ENCODE measurements at regions not wholly inside any gene's neighbourhood (a gene's known extent, or its start where the extent isn't known, plus 50 kb on each side); places are given as distances from the start of the nearest gene placed in this dataset.
A peak's percentile ranks its signal among the peaks of the same experiment; 100 is the strongest.

- no peak for DNase-seq
- in situ Hi-C loops (cut with HindIII; ENCODE audit: low pct_ligation_motif_present, low pct_unique_long_range_greater_than_20kb, low sequenced_read_pairs), result no loop called here
Observed at GRCh38 chr20:7728338-7728737, 211.9 kb downstream of the HAO1 start.

DNA sequence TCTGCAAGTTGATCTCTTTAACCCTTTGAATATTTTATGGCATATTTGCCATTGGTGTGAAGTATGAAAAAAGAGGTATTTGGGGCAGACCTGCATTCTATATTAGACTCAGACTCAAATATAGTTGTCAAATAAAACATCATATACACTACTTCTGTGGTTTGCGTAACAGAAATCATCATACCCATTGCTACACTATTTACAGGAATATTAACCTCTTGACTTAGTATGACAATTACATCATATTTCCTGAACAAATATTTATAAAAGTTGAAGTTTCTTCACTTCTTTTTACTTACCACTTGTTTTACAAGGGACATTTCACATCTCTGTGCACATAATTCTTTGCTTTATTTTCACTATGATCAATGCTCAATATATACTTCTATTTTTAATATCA is 206.0 kb downstream of the HAO1 start:
- no peak for DNase-seq
- in situ Hi-C loops (cut with HindIII; ENCODE audit: low pct_ligation_motif_present, low pct_unique_long_range_greater_than_20kb, low sequenced_read_pairs), result no loop called here

GRCh38 chr20:7736336-7736735 is 203.9 kb downstream of the HAO1 start:
- in situ Hi-C loops (cut with HindIII; ENCODE audit: low pct_ligation_motif_present, low pct_unique_long_range_greater_than_20kb, low sequenced_read_pairs), result no loop called here
- no peak for DNase-seq

DNA sequence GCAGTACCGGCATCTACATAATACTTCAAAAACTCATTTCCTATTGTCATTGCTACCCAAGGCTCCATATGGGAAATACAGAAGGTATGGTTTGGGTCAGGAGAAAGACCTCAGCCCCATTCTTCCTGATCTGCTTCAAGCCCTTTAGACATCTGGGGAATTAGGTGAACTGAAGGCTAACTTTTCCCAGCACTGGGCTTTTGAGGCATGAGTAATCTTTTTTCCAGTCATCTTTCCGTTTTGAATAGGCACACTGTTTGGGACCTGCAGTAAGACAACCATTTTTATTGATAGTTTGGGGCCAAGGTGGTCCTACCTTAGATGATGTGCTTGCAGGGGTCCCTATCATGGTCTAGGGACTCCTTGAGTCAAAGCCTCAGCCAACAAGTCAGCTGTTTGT is 198.4 kb downstream of the HAO1 start:
- in situ Hi-C loops (cut with HindIII; ENCODE audit: low pct_ligation_motif_present, low pct_unique_long_range_greater_than_20kb, low sequenced_read_pairs), result no loop called here
- DNase-seq, result no peak

GRCh38 chr20:7742479-7742878 is 197.8 kb downstream of the HAO1 start:
- in situ Hi-C loops (cut with HindIII; ENCODE audit: low pct_ligation_motif_present, low pct_unique_long_range_greater_than_20kb, low sequenced_read_pairs), result no loop called here
- no peak for DNase-seq

DNA sequence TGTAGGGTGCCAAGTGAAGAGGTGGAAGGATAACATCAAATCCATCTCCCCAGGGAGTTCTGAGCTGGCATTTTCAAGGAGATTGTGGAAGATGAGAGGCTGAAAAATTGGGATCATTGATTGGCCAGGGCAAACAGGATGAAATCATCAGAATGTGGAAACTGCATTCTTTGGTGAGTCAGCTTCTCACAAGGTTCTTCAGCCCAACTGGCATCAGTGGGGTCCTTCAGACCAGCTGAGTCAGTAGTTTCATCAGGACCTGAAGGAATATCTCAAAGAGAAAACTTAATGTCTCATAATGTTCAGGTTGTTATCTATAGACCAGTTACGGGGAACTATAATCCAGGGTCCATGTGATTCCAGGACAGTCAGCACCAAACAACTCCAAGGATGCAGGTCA is 195.8 kb downstream of the HAO1 start:
- DNase-seq, result peak; percentile 41

GRCh38 chr20:7748624-7749023 is 191.6 kb downstream of the HAO1 start:
- in situ Hi-C loops (cut with HindIII; ENCODE audit: low pct_ligation_motif_present, low pct_unique_long_range_greater_than_20kb, low sequenced_read_pairs), result no loop called here
- DNase-seq, result no peak

More for the DNA sequence above, 195.8 kb downstream of the HAO1 start:
- in situ Hi-C loops (cut with HindIII; ENCODE audit: low pct_ligation_motif_present, low pct_unique_long_range_greater_than_20kb, low sequenced_read_pairs), result no loop called here

DNA sequence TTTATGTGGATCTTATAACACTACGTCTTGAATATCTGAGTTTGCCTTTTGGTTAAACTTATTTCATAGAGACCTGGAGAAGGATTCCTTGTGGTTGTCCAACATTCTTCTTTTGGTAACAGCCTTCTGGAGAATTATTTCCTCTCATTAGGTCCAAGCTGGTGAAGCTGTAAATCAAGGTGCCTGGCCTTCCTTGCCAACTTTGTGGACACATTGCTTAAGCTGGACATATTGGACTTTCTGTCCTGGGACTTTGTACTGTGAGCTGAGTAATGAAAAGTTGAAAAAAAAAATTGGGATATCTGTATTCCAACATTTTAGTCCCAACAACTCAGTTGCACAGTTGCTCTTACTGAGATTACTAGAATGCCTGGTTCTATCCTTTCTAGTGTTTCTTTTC is 186.2 kb downstream of the HAO1 start:
- DNase-seq, result no peak
- in situ Hi-C loops (cut with HindIII; ENCODE audit: low pct_ligation_motif_present, low pct_unique_long_range_greater_than_20kb, low sequenced_read_pairs), result no loop called here

- no peak for DNase-seq
- in situ Hi-C loops (cut with HindIII; ENCODE audit: low pct_ligation_motif_present, low pct_unique_long_range_greater_than_20kb, low sequenced_read_pairs), result no loop called here
Observed at GRCh38 chr20:7758406-7758805, 181.9 kb downstream of the HAO1 start.

- in situ Hi-C loops (cut with HindIII; ENCODE audit: low pct_ligation_motif_present, low pct_unique_long_range_greater_than_20kb, low sequenced_read_pairs), result no loop called here
- DNase-seq, result no peak
Observed at GRCh38 chr20:7760247-7761031, 179.8 kb downstream of the HAO1 start.

GRCh38 chr20:7765221-7765620 is 175.0 kb downstream of the HAO1 start:
- DNase-seq, result no peak
- in situ Hi-C loops (cut with HindIII; ENCODE audit: low pct_ligation_motif_present, low pct_unique_long_range_greater_than_20kb, low sequenced_read_pairs), result no loop called here

DNA sequence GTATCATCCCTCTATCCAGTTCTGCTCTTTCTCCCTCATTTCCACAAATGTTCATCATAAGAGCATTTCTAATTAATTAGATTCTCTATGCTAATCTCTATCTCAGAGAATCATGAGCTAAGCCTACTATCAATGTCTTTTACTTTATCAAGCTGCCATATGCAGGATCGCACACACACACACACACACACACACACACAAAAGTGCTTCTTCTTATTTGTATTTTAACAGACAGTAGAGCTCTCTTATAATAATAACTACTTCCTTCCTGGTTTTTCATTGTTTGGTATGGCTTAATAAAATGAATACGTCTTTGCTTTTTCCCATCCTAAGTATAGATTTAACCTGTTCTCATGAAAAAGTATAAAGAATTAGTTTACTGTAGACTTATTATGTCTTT is 170.2 kb downstream of the HAO1 start:
- DNase-seq, result no peak
- in situ Hi-C loops (cut with HindIII; ENCODE audit: low pct_ligation_motif_present, low pct_unique_long_range_greater_than_20kb, low sequenced_read_pairs), result no loop called here

- DNase-seq, result no peak
- in situ Hi-C loops (cut with HindIII; ENCODE audit: low pct_ligation_motif_present, low pct_unique_long_range_greater_than_20kb, low sequenced_read_pairs), result no loop called here
Observed at GRCh38 chr20:7770578-7770977, 169.7 kb downstream of the HAO1 start.

- DNase-seq, result no peak
- in situ Hi-C loops (cut with HindIII; ENCODE audit: low pct_ligation_motif_present, low pct_unique_long_range_greater_than_20kb, low sequenced_read_pairs), result no loop called here
Observed at GRCh38 chr20:7772371-7772770, 167.9 kb downstream of the HAO1 start.

DNA sequence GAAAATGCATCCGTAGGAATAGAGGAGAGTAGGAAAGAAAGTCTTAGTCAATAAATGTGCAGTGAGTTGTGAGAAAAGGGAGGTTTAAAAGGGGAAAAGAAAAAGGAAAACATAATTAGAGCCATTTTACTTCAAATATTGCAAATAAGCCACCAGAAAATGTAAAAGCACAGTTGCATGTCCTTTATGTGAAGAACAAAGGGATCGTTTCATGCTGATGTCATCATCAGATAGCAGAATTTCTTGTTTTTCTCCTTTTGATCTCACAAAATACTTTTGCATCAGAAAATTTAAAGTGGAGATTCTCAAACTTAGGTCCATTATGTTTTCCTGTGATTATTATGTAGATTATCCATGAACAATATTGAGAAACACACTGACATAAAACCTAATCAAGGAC is 166.7 kb downstream of the HAO1 start:
- in situ Hi-C loops (cut with HindIII; ENCODE audit: low pct_ligation_motif_present, low pct_unique_long_range_greater_than_20kb, low sequenced_read_pairs), result no loop called here
- no peak for DNase-seq

DNA sequence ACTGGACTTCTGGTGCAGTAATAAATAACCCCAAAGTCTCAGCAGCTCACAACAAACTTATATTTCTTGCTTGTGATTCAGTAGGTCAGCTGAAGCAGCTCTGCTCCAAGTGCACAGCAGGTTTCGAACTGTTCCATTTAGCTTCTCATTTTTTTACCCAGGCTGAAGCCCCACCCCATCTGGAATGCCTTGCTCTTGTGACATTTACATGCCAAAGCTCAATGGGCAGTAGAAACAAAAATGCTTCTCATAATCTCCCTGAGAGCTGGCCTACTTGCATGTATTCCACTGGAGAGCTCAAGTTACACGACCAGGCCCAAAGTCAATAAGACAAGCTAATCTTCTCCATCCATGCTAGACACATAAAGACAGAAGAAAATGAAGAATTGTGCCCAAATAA is 165.2 kb downstream of the HAO1 start:
- DNase-seq, result no peak
- in situ Hi-C loops (cut with HindIII; ENCODE audit: low pct_ligation_motif_present, low pct_unique_long_range_greater_than_20kb, low sequenced_read_pairs), result no loop called here

DNA sequence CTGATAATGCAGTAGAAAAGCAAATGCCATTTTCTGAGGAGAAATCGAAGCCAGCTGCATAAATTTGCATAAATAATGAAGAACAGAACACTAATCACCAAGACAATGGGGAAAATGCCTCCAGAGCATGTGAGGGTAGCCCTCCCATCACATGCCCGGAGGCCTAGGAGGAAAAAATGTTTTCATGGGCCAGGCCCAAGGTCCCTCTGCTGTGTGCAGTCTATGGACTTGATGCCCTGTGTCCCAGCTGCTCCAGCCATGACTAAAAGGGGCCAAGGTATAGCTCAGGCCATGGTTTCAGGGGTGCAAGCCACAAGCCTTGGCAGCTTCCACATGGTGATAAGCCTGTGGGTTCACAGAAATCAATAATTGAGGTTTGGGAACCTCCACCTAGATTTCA is 164.1 kb downstream of the HAO1 start:
- no peak for DNase-seq
- in situ Hi-C loops (cut with HindIII; ENCODE audit: low pct_ligation_motif_present, low pct_unique_long_range_greater_than_20kb, low sequenced_read_pairs), result no loop called here

- in situ Hi-C loops (cut with HindIII; ENCODE audit: low pct_ligation_motif_present, low pct_unique_long_range_greater_than_20kb, low sequenced_read_pairs), result no loop called here
Observed at GRCh38 chr20:7790189-7790588, 150.1 kb downstream of the HAO1 start.

GRCh38 chr20:7792150-7792869 is 147.9 kb downstream of the HAO1 start:
- in situ Hi-C loops (cut with HindIII; ENCODE audit: low pct_ligation_motif_present, low pct_unique_long_range_greater_than_20kb, low sequenced_read_pairs), result no loop called here
- DNase-seq, result no peak

More at GRCh38 chr20:7790189-7790588, 150.1 kb downstream of the HAO1 start:
- no peak for DNase-seq

DNA sequence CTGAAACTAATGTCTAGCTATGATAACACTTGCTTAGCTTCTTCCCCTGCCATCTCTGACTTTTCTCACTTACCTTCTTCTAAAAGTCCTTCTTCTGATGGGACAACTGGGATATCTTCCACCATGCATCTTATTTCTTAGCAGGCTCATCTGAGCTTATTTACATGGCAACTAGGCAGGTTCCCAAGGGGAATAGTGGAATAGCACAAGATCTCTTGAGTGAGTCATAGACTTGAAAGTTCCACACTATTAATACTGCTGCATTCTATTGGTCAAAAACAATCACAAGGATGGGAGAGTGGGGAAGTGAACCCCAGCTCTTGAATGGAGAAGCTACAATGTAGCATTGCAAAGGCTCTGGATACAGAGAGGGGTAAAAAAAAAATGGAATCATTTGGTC is 142.1 kb downstream of the HAO1 start:
- in situ Hi-C loops (cut with HindIII; ENCODE audit: low pct_ligation_motif_present, low pct_unique_long_range_greater_than_20kb, low sequenced_read_pairs), result no loop called here
- no peak for DNase-seq

Data from ACHN (cell line).